ENCODE measurements at regions not wholly inside any gene's neighbourhood (a gene's known extent, or its start where the extent isn't known, plus 50 kb on each side); places are given as distances from the start of the nearest gene placed in this dataset.

DNA sequence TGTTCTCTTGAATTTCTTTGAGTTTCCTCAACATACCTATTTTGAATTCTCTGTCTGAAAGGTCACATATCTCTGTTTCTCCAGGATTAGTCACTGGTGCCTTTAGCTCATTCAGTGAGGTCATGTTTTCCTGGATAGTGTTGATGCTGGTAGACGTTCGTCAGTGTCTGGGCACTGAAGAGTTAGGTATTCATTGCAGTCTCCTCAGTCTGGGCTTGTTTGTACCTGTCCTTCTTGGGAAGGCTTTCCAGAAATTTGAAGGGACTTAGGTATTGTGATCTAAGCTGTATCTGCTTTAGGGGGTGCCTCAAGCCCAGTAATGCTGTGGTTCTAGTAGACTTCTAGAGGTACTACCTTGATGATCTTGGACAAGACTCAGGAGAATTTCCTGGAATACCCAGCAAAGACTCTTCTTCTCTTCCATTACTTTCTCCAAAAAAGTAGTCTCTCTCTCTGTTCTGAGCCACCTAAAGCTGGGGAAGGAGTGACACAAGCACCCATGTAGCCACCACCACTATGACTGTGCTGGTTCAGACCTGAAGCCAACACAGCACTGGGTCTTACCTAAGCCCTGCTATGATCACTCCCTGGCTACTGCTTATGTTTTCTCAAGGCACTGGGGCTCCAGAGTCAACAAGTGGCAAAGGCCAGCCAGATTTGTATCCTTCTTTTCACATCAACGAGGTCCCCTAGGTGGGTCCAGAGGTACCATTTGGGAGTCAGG is 852.0 kb downstream of the BCL11A start:
- DNase-seq, result no peak

DNA sequence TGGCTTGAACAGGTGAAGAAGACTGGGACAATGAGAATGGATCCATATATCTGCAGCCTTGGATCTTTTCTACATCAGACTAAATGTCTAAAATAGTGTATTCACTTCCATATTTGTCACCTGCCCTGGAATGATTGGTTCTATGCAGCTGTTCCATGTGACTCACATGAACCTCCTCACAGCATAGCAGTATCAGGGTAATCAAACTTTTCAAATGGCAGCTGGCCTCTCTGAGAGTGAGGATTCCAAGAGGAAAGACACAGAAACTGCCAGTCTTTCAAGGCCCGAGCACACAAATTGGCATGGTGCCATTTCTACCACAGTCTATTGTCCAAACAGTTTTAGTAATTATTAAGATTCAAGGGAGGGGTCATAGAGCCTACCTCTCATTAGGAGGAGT is 859.3 kb downstream of the BCL11A start:
- no peak for DNase-seq

DNA sequence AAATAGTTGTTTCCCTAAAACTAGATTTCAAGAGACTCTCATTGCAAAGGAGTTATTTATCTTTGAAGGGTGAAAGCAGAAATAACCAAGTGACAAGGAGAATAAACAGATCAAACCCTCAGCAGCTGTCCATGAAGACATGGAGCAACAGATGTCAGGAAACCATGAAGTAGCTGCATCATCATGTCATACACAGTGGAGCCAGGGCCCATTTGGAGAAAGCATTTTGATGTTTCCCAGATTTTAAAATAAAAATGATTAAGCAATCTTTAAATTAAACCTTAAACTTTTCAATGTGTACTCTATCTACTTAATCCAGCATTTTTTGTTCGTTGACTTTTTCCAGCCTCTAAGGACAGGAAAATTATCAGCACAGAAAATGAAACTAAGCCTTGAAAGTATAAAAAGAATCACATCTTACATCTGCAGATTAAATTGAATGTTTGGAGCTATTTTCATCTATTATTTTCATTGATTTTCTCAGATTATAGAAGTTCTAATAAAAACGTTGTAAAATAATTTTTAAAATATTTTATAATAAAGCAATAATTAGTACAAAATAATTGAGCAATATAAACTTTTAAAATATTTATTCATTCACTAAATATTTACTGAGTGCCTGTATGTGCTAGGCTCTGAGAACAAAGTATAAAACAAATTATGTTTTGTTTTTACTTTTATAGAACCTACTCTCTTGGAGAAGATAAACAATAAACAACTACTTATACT is 860.1 kb downstream of the BCL11A start:
- no peak for DNase-seq

DNA sequence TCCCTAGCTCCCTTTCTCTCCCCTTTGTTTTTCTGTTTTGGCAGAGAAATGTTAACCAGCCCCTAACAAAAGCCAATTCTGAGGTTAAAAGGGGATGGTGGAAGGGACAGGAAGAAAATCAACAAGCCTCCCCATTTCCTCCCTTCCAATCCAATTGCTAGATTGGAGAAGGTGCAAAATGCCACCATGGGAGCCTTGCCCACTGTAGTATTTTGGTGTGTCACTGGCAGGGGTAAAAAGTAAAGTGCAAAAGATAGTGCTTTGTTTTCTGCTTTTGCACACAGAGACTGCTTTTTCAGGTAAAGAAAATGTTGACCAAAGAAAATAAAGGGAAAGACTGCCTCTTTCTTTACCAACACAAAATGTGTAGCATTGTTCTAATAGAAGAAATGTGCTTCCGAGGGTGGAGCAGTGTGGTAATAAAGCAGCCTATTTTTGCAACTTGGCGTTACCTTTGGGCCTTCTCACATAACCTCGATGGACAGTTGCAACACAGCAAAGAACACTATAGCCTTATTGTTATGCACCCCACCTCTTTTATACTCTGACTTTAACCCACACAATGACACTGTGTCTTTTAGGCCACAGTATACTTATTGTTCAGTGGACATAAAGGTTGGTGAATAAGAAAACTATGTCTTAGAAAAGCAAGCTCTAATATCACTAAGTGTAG is 861.8 kb downstream of the BCL11A start:
- DNase-seq, result no peak

DNA sequence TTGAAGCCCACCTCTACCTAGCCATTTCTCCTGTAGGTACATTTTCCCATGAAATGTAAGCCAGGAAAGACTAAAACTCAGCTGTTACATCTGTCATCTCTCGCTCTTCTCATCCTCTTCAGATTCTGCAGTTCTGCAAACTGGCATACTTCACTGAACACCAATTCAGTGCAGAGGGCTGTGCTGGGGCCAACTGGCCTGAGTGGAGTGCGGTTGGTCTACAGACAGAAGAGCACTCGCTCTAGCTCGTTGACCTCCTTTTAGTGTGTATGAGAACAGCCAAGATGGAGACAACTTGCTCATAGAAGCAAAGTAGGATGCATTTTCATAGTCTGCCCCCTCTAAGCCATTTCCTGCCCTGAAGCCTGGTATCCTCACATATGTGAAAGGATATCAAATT is 862.6 kb downstream of the BCL11A start:
- no peak for DNase-seq

DNA sequence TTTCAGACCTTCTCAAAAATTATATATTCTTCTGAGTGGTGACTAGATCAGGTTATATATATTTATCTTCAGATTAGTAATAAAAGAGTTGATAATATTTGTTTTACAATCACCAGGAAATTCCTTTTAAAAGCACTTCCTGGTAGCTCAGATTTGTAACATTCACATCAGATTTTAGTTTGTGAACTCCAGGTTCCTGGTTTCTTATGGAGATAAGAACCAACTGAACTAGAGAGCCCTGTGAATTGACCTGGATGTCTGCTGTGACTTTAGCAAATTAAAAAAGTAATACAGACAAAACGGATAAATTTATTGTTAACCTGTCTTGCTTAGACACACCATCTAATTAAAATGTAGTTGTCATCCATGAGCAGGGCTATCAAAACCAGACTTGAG is 868.7 kb downstream of the BCL11A start:
- no peak for DNase-seq

DNA sequence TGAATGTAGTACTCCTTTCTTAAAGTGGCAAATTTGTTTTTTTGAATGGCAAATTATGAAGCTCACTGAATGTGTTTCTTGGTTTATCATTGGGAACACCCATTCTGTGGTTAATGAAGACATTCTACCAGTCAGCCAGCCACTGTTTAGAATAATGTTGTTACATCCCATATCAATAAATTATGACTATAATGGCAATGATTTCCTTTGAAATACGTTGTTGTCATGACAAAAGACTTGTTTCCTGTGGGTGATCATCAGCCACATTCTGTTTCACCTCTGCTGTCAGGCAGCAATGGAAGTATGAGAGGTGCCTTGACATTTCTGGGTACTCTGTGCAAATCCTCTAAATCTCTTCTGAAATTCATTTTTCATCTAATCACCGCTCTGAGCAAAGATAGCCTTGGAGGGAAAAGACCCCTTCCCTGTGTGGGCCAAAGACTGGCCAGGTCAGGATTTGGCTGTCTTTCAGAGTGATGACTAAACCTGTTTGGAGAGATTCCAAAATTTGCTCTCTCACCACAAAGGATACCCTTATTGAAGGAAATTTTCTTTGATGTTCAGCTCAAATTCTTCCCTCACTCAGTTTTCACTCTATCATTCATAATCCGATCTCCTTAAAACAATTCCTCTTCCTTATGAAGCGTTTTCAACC is 869.2 kb downstream of the BCL11A start:
- no peak for DNase-seq

DNA sequence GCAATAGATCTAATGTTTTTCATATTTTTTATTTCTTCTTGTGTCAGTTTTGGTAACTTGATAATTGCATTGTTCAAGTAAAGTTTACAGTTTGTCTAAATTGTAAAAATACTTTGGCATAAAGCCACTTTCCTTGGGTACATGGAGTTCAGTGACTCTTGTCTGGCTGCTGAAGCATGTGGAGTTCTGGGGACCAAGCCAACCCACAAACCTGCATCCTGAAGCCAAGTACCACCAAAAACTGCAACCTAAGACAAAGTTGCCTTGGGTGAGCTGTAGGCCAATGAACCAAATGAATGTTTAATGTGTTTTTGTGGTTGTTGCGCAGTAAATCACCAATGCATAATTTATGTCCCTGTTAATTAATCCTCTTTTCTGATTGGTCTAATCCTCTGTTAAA is 872.6 kb downstream of the BCL11A start:
- no peak for DNase-seq

DNA sequence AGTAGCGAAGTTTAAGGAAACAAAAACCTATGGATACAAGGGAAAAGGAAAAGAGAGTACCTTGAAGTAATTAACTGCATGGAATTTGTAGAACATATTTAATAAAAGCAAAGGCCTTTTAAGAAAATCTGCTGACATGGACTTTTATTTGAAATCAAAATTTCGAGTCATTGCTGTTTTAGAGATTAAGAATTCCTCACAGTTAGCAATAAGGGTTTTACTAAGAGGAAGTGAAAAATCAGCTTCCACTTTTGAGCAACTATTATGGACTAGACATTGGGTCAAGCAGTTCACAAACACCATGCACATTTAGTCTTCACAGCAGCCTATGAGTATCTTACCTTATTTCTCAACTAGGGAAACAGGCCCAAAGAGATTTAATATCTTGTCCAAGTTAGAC is 876.3 kb downstream of the BCL11A start:
- DNase-seq, result no peak

DNA sequence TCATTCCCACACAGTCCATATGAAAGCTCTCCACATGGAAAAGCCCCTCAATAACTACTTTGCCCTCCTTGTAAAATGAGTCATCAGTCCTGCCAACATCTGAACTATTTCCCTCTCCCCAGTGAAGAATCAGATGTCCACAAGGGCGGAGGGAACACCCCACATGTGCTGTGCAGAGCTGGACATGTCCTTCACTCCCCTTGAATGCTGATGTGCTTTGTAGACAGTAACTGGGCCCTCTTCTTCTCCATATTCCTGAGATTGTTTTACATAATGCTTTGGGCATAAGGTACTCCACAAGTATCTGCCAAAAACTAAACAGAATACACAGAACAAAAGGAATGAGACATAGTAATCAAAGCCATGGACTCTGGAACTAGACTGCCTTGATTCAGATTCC is 879.4 kb downstream of the BCL11A start:
- DNase-seq, result no peak

DNA sequence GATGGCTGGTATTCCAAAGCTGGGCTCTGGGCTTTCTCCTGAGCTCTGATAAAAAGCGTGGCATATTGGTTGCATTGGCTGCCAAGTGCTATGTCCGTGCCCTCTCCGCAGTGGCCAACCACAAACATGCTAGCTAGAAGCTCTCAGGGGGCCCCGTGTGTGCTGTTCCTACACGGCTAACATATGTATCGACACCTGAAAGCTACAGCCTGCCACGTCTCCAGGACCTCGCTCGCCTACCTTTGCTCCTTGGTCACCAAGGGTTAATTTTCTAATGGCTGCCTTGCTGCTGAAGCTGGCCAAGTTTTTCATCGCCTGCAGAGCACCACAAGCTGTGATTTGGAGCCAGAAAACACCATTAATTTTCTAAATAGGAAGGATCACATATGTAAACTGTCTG is 888.4 kb downstream of the BCL11A start:
- no peak for DNase-seq

DNA sequence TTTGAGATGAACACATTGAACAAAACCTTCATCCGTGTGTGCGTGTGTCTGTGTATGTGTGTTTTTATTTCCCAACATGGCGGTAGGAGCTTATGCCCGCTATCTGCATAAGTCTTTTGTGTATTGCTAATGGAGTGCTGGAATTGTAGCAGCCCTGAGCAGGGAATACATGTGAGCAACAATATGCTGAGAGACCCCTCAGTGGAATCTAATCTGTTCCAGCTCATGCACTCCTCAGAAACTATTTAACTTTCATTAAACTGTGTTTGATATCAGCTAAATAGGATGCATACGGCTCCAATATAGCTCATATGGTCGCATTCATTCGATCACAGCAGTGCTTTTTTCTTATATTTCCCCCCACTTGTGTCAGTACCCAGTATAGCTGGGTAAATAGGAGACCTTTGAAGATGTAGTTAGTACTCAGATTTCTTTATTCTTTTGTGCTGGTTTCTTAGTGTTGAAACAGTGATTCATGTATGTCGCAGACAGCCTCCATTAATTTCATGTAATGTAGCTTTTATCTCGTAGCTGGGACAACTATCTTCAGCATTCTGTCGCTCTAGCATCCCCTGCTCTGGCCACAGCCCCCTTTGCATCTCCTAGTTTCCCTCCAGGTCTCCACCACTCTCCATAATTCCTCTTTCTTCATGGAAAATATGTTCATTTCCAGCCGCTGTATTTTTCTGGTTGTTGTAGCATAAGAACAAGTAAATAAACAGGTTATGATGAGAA is 891.2 kb downstream of the BCL11A start:
- DNase-seq, result no peak

DNA sequence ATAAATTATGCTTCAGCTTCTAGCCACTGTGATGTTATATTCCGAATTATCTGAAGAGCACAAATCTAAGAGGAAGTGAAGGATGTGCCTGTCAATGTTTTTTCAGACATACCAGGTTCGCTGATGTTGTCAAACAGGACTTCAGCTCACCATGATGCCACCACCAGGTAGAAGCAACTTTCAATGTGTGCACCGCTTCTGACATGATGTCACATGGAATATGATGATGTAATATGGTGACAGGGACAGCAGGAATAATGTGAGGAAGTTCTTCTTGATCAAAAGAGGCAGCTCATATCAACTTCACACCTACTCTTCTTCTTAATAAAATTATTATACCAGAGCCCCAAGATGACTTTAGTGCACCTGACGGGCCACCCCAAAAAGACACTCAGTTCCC is 893.2 kb downstream of the BCL11A start:
- DNase-seq, result no peak

DNA sequence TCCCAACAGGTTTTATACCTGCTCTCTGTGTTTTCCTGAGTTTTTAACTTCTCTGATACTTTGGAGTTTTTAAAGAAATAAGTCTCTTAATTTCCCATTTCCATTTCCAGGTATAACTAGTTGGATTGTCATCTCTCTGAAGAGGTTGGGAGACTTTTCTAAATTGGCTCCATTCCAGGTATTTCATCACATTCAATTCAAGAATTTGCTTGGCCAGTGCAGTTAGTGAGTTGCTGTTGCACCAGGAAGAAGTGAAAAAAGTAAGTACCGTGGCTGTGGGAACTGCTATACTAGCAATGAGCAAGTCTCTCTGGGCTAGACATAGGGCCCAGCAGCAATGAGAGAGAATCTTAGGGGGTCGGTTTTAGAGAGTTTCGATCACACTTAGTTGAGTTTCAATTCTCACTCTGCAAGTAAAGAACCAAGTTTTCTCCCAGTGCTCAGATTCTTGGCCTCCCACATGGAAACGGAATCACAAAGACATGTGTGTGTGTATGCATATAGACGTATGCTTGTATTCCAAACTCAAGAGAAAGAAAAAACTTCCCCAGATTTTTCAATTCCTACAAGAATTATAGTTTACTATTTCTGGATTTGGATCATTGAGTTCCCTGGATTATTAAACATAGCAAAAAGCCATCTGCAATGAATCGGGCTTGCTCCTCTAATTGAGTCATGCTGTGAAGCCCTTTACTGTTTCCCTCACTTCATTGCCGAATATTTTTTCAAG is 894.4 kb downstream of the BCL11A start:
- DNase-seq, result no peak

DNA sequence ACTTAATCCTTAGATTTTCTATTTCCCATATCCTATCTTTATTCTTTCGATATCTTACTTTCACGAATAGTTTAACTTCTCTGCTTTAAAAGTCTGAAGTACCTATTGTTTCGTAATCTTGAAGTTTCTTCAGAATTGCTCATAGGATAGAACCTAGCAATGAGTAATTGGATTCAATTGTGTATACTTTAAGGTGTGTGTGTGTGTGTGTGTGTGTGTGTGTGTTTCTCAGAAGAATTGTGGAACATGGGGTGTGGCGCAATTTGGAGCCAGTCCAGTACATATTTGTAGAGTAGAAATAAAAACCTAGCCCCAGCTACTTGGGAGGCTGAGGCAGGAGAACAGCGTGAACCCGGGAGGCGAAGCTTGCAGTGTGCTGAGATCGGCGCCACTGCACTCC is 897.6 kb downstream of the BCL11A start:
- DNase-seq, result no peak

DNA sequence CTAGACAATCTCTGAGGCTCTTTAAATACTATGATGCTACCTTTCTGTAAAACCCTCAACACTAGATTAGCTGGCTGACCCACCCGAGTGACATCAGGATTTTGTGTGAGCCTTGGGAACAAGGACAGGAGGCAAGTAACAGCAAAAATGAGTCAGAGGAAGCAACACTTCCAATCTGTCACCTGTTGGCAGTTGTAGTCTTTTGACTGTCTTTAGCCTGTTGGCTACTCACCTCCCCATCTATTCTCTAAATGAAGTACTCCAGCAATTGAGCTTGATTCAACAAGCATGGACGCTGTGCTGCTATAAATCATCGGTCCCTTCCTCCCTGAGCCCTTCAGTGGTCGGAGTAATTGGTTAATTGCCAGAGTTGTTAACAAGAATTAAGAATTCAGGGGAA is 898.7 kb downstream of the BCL11A start:
- no peak for DNase-seq

DNA sequence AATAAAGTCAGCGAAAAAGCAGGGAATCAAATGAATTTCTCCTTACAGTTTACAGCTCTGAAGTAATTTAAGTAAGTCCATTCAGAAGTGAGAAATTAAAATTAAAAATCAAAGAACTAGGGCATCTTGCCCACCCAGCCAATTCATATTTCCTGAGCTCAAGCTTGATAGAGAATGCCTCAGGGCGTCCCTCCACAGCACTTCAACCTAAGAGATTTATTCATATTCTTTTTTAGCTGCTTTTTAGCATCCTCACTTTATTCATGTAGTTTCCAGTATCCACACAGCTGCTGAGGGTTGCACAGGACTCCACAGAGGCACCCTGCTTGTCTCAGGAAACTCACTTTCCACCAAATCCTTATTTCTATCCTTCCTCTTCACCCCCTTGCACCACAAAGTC is 900.3 kb downstream of the BCL11A start:
- DNase-seq, result no peak

DNA sequence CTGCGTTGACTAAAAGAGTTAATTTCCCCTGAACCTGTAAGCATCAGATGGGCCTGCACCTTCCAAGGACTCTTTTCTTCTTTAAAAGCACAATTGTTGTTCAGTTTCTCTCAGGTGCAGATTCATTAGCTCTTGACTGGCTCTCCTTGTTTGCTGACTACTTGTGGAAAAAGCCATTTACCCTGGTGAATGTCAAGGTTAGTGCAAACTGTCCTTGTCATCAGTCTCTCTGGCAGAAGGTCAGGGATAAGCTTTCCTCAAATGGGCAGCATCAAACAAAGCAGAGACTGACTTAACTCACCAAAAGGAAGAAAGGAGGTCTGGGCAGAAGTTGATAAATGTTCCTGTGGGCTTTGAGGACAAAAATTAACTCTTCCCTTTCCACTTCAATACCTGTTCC is 922.7 kb downstream of the BCL11A start:
- DNase-seq, result no peak

DNA sequence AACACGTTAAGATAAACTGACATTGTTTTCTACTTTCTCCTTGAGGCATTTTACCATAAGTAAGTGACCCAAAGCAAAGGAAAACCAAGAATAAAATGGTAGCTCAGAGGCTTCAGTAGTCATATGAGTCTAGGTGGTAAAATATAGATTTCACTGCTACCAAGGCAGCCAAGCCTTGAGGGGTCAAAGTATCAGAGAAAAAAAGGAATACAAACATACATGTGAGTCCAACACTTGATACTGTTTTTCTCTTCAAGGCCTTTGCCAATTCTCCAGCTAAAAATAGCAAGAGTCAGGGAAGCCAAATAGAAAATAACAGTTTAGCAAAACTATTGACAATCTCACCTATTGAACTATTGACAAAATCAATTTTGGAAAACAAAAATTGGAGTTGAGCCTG is 925.9 kb downstream of the BCL11A start:
- no peak for DNase-seq

DNA sequence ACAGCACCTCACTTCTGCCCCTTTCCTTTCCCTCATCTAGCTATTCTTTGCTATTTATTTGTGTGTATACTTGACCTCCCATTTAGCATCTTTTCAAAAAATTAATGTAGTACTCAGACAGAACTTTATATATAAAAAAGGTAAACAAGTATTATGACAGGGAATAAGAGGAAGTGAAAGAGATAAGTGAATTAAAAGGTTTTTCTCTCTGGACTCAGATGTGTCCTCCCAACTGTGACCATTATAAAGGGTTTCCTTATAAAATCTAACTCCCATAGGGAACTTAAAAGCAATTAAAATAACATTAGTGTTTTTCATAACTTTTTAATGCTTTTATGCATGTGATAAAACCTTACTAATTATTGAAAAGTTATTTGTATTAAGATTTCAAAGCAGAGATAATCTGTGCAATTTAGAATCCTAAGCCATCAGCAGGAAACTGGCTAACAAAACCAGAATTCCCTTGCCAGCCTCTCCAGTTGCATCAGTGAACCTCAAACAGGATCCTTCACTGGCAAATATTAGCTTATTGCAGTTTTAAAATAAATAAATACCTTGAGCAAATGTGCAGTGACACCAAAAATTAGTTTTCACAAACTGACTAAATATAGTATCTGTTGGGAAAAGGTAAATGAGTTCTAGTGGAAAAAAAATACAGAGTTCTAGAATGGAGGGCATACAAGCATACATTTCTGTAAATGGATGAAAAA is 930.7 kb downstream of the BCL11A start:
- DNase-seq, result no peak

DNA sequence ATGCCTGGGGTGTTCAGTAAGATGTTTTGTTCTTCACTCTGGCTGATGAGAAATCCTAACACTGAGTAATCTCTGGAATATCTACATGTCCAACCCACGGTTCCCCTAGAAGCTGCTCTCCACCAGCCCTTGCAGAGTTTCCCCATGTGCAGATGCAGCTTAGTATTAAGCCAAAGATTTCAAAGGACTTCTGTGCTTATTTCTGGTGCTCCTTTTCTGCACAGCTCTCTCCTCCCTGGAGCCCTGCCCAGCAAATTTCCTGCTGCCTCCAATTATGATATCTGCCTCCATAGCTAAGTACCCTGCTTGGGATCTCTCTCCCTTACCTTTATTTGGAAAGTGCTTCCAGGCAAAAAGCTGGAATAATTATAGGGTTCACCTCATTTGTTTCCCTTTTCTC is 949.3 kb downstream of the BCL11A start:
- no peak for DNase-seq
